ENCODE measurements at regions not wholly inside any gene's neighbourhood (a gene's known extent, or its start where the extent isn't known, plus 50 kb on each side); places are given as distances from the start of the nearest gene placed in this dataset.

DNA sequence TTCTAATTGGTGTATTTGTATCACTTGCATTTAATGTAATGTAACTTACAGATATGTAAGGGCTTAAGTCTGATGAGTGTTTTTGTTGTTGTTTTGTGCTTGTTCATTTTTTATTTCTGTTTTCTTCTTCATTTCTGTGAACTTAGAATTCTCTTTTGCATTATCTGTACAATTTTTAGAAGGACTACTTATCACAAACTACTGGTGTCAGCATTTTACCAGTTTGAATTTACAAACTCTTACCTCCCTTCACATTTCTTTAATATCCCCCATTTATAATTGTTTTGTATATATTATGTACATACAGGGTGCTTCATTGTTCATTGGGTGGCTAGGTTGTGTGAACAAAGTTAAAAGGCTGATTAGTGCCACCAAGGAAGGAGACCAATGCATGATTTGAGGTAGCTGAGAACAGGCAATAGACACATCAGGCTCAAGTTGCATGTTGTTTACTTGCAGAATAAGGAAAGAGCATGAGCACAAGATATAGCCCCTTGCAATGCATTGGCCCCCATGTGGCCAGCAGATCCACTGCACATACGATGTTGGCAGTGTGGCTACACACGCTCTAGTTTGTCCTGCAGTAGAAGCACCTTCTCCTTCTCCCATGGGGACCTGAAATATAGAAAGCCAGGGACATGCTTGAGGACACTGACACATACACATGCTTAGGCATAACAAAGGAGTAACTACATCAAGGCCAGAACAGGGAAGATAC, 198.2 kb downstream of the CD8B2 start:
- Histone ChIP-seq H3K9me3 (no peaks in the 10 kb centered on the region), H3K27me3 (no peaks in the 10 kb centered on the region), H3K4me3 (no peak overlapping the region), H3K4me1 (no peaks in the 10 kb centered on the region), H3K36me3 (no peaks in the 10 kb centered on the region), H3K27ac (no peak overlapping the region)
- WGBS, 2 donors: 98% methylated on average over 2 of the region's 2 CpGs
- intact Hi-C loops (cut with DNase I): no loop called here
- no peak for TF ChIP-seq POLR2AphosphoS5 (IDR thresholded peaks at IDR 0.05)
- no peak for TF ChIP-seq POLR2A (IDR thresholded peaks at IDR 0.05)
- TF ChIP-seq EP300 (IDR thresholded peaks at IDR 0.05): no peak
- TF ChIP-seq, protein P1, sequence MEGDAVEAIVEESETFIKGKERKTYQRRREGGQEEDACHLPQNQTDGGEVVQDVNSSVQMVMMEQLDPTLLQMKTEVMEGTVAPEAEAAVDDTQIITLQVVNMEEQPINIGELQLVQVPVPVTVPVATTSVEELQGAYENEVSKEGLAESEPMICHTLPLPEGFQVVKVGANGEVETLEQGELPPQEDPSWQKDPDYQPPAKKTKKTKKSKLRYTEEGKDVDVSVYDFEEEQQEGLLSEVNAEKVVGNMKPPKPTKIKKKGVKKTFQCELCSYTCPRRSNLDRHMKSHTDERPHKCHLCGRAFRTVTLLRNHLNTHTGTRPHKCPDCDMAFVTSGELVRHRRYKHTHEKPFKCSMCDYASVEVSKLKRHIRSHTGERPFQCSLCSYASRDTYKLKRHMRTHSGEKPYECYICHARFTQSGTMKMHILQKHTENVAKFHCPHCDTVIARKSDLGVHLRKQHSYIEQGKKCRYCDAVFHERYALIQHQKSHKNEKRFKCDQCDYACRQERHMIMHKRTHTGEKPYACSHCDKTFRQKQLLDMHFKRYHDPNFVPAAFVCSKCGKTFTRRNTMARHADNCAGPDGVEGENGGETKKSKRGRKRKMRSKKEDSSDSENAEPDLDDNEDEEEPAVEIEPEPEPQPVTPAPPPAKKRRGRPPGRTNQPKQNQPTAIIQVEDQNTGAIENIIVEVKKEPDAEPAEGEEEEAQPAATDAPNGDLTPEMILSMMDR (IDR thresholded peaks at IDR 0.05): no peak
- no peak for DNase-seq

DNA sequence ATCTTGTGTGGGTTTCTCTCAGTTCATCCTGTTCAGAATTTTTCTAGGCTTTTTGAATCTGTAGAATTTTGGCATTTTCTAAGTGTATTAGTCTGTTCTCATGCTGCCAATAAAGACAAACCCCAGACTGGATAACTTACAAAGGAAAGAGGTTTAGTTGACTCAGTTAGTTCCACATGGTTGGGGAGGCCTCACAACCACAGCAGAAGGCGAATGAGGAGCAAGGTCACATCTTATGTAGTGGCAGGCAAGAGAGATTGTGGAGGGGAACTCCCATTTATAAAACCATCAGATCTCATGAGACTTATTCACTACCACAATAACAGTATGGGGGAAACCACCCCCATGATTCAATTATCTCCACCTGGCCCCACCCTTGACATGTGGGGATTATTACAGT, 199.2 kb downstream of the ST6GAL2 start:
- no peak for DNase-seq
- H3K27me3 ChIP-seq: no peaks in the 10 kb centered on the region
- no peak overlapping the region for H3K27ac ChIP-seq
- WGBS, 2 donors: 83 to 88% methylated on average over 1 of the region's 1 CpG
- H3K36me3 ChIP-seq: no peaks in the 10 kb centered on the region
- TF ChIP-seq, protein P1 (IDR thresholded peaks at IDR 0.05): no peak
- no peak for TF ChIP-seq POLR2AphosphoS5 (IDR thresholded peaks at IDR 0.05)
- no peak for TF ChIP-seq EP300 (IDR thresholded peaks at IDR 0.05)
- H3K4me3 ChIP-seq: no peak overlapping the region
- intact Hi-C loops (cut with DNase I): no loop called here
- no peaks in the 10 kb centered on the region for H3K9me3 ChIP-seq
- H3K4me1 ChIP-seq: no peaks in the 10 kb centered on the region

DNA sequence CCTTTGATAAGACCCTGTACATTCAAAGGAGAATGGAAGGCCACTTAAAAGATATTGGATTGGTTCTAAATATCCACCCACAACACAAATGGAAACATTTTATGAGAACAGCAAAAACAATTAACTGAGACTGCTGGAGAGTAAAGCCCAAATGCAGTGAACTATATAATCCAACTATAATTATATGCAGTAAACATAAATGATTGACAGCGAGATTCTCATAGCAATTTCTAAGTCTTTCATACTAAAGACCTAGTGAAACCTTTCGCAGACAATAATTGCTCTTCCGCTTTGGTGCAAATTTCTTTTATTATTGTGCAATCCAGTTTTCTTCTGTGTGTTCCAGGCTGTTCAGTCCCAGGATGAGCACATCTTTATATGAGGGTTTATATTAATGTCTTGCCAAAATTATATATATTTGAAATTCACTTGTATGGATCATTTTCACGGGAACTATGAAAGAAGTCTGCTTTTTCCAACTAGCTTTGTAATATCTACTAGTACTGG, 190.9 kb downstream of the ST6GAL2 start:
- no peak for TF ChIP-seq EP300 (IDR thresholded peaks at IDR 0.05)
- TF ChIP-seq POLR2A (IDR thresholded peaks at IDR 0.05): no peak
- TF ChIP-seq POLR2AphosphoS5 (IDR thresholded peaks at IDR 0.05): no peak
- TF ChIP-seq, protein P1 (IDR thresholded peaks at IDR 0.05): no peak

DNA sequence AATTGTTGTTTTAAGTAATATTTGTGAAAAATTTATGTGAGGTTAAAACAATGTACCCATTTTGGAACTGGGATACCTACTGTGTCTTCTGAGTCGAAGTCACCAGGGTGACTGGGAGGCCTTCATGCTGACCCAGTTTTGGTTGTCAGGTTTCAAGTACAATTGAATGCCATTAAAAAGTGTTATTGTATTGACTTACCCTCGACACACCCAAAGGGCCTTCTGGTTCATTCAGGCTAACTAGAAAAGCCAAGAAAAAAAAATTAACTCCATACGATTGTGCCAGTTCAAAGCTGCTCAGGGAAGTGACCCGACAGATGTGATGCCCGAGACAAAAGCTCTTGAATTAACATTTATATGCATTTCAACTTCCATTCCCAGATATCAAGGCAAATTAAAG, 190.0 kb downstream of the ST6GAL2 start:
- no peaks in the 10 kb centered on the region for H3K36me3 ChIP-seq
- no peaks in the 10 kb centered on the region for H3K9me3 ChIP-seq
- no peak for DNase-seq
- H3K27ac ChIP-seq: no peak overlapping the region
- TF ChIP-seq POLR2AphosphoS5 (IDR thresholded peaks at IDR 0.05): no peak
- no peak for TF ChIP-seq POLR2A (IDR thresholded peaks at IDR 0.05)
- TF ChIP-seq, protein P1 (IDR thresholded peaks at IDR 0.05): no peak
- no peak for TF ChIP-seq EP300 (IDR thresholded peaks at IDR 0.05)
- H3K4me3 ChIP-seq: no peak overlapping the region
- intact Hi-C loops (cut with DNase I): no loop called here
- no peaks in the 10 kb centered on the region for H3K4me1 ChIP-seq
- H3K27me3 ChIP-seq: no peaks in the 10 kb centered on the region
- WGBS, 2 donors: 19 to 69% methylated on average over 5 of the region's 5 CpGs

More for the DNA sequence above, 190.9 kb downstream of the ST6GAL2 start:
- Histone ChIP-seq H3K9me3 (no peaks in the 10 kb centered on the region), H3K36me3 (no peaks in the 10 kb centered on the region), H3K4me3 (no peak overlapping the region), H3K4me1 (no peaks in the 10 kb centered on the region), H3K27ac (no peak overlapping the region), H3K27me3 (no peaks in the 10 kb centered on the region)
- intact Hi-C loops (cut with DNase I): no loop called here
- no peak for DNase-seq
- 29 to 76% methylated on average over 4 of the region's 4 CpGs for WGBS, 2 donors

DNA sequence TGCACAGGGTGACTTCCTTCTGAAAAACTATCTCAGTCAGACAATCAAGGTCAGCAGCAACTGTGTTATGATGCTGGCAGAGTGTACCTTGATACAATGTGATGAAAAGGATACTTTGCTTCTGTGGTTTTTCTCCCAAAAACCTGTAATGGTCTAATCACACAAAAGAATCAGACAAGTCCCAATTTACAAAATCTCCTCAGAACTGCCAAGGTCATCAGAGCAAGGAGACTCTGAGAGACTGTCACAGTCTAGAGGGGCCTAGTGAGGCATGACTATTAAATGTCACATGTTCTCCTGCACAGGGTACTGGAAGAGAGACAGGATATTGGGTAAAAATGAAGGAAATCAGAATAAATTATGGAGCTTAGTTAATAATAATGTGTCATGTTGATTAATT, 185.4 kb downstream of the ST6GAL2 start:
- Histone ChIP-seq H3K27me3 (no peaks in the 10 kb centered on the region), H3K27ac (no peak overlapping the region), H3K36me3 (no peaks in the 10 kb centered on the region), H3K4me3 (no peak overlapping the region), H3K4me1 (peaks cover 0 to 23% (median 7%) of the 10 kb centered on the region in 4 donors), H3K9me3 (no peaks in the 10 kb centered on the region)
- intact Hi-C loops (cut with DNase I): no loop called here
- DNase-seq: no peak
- no peak for TF ChIP-seq EP300 (IDR thresholded peaks at IDR 0.05)
- TF ChIP-seq, protein P1 (IDR thresholded peaks at IDR 0.05): no peak
- TF ChIP-seq POLR2A (IDR thresholded peaks at IDR 0.05): no peak
- TF ChIP-seq POLR2AphosphoS5 (IDR thresholded peaks at IDR 0.05): no peak
